ENCODE measurements at regions not wholly inside any gene's neighbourhood (a gene's known extent, or its start where the extent isn't known, plus 50 kb on each side); places are given as distances from the start of the nearest gene placed in this dataset.
"Not testable (repeated sequence)": the region's sequence is repeated elsewhere in the genome, so short reads cannot be mapped to it uniquely, and the experiment has no call there.

DNA sequence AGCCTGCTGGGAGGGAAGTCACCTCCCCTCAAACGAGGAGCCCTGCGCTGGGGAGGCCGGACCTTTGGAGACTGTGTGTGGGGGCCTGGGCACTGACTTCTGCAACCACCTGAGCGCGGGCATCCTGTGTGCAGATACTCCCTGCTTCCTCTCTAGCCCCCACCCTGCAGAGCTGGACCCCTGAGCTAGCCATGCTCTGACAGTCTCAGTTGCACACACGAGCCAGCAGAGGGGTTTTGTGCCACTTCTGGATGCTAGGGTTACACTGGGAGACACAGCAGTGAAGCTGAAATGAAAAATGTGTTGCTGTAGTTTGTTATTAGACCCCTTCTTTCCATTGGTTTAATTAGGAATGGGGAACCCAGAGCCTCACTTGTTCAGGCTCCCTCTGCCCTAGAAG, 435.5 kb downstream of the OR4F29 start:
- TF ChIP-seq, protein P1, sequence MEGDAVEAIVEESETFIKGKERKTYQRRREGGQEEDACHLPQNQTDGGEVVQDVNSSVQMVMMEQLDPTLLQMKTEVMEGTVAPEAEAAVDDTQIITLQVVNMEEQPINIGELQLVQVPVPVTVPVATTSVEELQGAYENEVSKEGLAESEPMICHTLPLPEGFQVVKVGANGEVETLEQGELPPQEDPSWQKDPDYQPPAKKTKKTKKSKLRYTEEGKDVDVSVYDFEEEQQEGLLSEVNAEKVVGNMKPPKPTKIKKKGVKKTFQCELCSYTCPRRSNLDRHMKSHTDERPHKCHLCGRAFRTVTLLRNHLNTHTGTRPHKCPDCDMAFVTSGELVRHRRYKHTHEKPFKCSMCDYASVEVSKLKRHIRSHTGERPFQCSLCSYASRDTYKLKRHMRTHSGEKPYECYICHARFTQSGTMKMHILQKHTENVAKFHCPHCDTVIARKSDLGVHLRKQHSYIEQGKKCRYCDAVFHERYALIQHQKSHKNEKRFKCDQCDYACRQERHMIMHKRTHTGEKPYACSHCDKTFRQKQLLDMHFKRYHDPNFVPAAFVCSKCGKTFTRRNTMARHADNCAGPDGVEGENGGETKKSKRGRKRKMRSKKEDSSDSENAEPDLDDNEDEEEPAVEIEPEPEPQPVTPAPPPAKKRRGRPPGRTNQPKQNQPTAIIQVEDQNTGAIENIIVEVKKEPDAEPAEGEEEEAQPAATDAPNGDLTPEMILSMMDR (IDR thresholded peaks at IDR 0.05): not testable (repeated sequence)
- not testable (repeated sequence) for TF ChIP-seq POLR2A, POLR2AphosphoS5 (IDR thresholded peaks at IDR 0.05)

Data from transverse colon (tissue), 4 donors.